Astrocyte (in vitro differentiated cells and primary cell): ENCODE measurements at regions not wholly inside any gene's neighbourhood (a gene's known extent, or its start where the extent isn't known, plus 50 kb on each side); places are given as distances from the start of the nearest gene placed in this dataset.

Experiments
- CTCF ChIP-seq: IDR thresholded peaks from 2 replicates; pipeline ENCODE4 v1.5.1; 2011; ENCODE audit warnings: low read depth, mild to moderate bottlenecking, inconsistent platforms, low read length, moderate library complexity; ENCODE audit not compliant: insufficient read depth
- EZH2 ChIP-seq: IDR thresholded peaks from 2 replicates; pipeline ENCODE4 v1.6.1; 2012; ENCODE audit warnings: mild to moderate bottlenecking, low read length, inconsistent platforms; ENCODE audit not compliant: insufficient read depth

- TF ChIP-seq CTCF (no peak), EZH2 (no peak)
Measured at GRCh38 chr3:15952543-15953175, 154.9 kb upstream of the ANKRD28 start.
